ENCODE measurements at regions not wholly inside any gene's neighbourhood (a gene's known extent, or its start where the extent isn't known, plus 50 kb on each side); places are given as distances from the start of the nearest gene placed in this dataset.

GRCh38 chr11:71078482-71078881 is 173.9 kb downstream of the SHANK2 start:
- TF ChIP-seq POLR2A (IDR thresholded peaks at IDR 0.05) (no peak), EP300 (IDR thresholded peaks at IDR 0.05; ENCODE audit: low read depth) (no peak), CTCF (IDR thresholded peaks at IDR 0.05) (no peak)

Measured in transverse colon (tissue), 3 donors.